HEK293T (cell line): ENCODE measurements at regions not wholly inside any gene's neighbourhood (a gene's known extent, or its start where the extent isn't known, plus 50 kb on each side); places are given as distances from the start of the nearest gene placed in this dataset.
"Not testable (repeated sequence)": the region's sequence is repeated elsewhere in the genome, so short reads cannot be mapped to it uniquely, and the experiment has no call there.

Source experiments
- CTCF ChIA-PET: fragments of 350-600 bp; formaldehyde crosslinking; extraction: SDS; loops from one replicate; lab custom pipeline; 2021; ENCODE audit warnings: antibody characterized with exemption, inconsistent platforms; lab: Yijun Ruan, JAX
- POLR2A ChIA-PET: fragments of 350-600 bp; formaldehyde crosslinking; extraction: SDS; loops from one replicate; lab custom pipeline; 2020; ENCODE audit warnings: antibody characterized with exemption, inconsistent platforms; lab: Yijun Ruan, JAX
- DNase-seq: peaks from one replicate; pipeline ENCODE4 v3.0.0; 2012; ENCODE audit warnings: mixed read lengths; ENCODE audit errors: extremely low spot score
- ARNT ChIP-seq: fragments of 450-650 bp; IDR thresholded peaks from 2 replicates; pipeline ENCODE4 v1.6.1; 2017; ENCODE audit warnings: mild to moderate bottlenecking
- BHLHE40 ChIP-seq: fragments of 450-650 bp; IDR thresholded peaks from 2 replicates; pipeline ENCODE4 v1.6.1; 2016; ENCODE audit warnings: mild to moderate bottlenecking, moderate library complexity, borderline replicate concordance
- CTBP1 ChIP-seq: fragments of 450-650 bp; IDR thresholded peaks from 2 replicates; pipeline ENCODE4 v1.6.1; 2016; ENCODE audit warnings: borderline replicate concordance
- ELF4 ChIP-seq: fragments of 450-650 bp; IDR thresholded peaks from 2 replicates; pipeline ENCODE4 v1.6.1; 2017; ENCODE audit warnings: antibody characterized with exemption
- FOXA1 ChIP-seq: fragments of 450-650 bp; IDR thresholded peaks from 2 replicates; pipeline ENCODE4 v1.6.1; 2016; ENCODE audit warnings: mild to moderate bottlenecking
- FOXK2 ChIP-seq: fragments of 450-650 bp; IDR thresholded peaks from 2 replicates; pipeline ENCODE4 v1.6.1; 2016; ENCODE audit warnings: mild to moderate bottlenecking
- FOXM1 ChIP-seq: fragments of 450-650 bp; IDR thresholded peaks from 2 replicates; pipeline ENCODE4 v1.6.1; 2017; ENCODE audit warnings: mild to moderate bottlenecking, borderline replicate concordance
- HDGF ChIP-seq: fragments of 450-650 bp; IDR thresholded peaks from 2 replicates; pipeline ENCODE4 v1.6.1; 2017; ENCODE audit warnings: antibody characterized with exemption, borderline replicate concordance
- L3MBTL2 ChIP-seq: fragments of 450-650 bp; conservative IDR thresholded peaks from 2 replicates; pipeline ENCODE4 v1.6.1; 2016; ENCODE audit warnings: mild to moderate bottlenecking
- LEF1 ChIP-seq: fragments of 450-650 bp; IDR thresholded peaks from 2 replicates; pipeline ENCODE4 v1.6.1; 2017; ENCODE audit warnings: mild to moderate bottlenecking, borderline replicate concordance
- NFRKB ChIP-seq: fragments of 450-650 bp; IDR thresholded peaks from 2 replicates; pipeline ENCODE4 v1.6.1; 2016; ENCODE audit warnings: mild to moderate bottlenecking, moderate library complexity
- PKNOX1 ChIP-seq: fragments of 450-650 bp; IDR thresholded peaks from 2 replicates; pipeline ENCODE4 v1.6.1; 2016
- SP1 ChIP-seq: fragments of 450-650 bp; IDR thresholded peaks from 2 replicates; pipeline ENCODE4 v1.6.1; 2017
- SUZ12 ChIP-seq: fragments of 450-650 bp; IDR thresholded peaks from 2 replicates; pipeline ENCODE4 v1.6.1; 2016; ENCODE audit warnings: mild to moderate bottlenecking
- TARDBP ChIP-seq: fragments of 450-650 bp; IDR thresholded peaks from 2 replicates; pipeline ENCODE4 v1.6.1; 2016
- ZNF384 ChIP-seq: fragments of 450-650 bp; IDR thresholded peaks from 2 replicates; pipeline ENCODE4 v1.6.1; 2016

- ChIA-PET POLR2A (no interaction called here), CTCF (interaction anchor here (0.6 to 0.8 kb wide), 2 partner anchors 46 to 76 kb away, joined by 3 read pairs; no protein-coding TSS in a partner anchor)
- TF ChIP-seq TARDBP (no peak), SP1 (no peak), ARNT (no peak), LEF1 (no peak), FOXA1 (no peak), SUZ12 (no peak), ELF4 (no peak), NFRKB (no peak), FOXK2 (no peak), FOXM1 (no peak), HDGF (no peak), BHLHE40 (no peak), L3MBTL2 (no peak), ZNF384 (no peak), PKNOX1 (no peak), CTBP1 (no peak)
- peak; percentile 31 for DNase-seq
Measured at GRCh38 chr6:11947063-11947462, 65.0 kb upstream of the HIVEP1 start.

DNA sequence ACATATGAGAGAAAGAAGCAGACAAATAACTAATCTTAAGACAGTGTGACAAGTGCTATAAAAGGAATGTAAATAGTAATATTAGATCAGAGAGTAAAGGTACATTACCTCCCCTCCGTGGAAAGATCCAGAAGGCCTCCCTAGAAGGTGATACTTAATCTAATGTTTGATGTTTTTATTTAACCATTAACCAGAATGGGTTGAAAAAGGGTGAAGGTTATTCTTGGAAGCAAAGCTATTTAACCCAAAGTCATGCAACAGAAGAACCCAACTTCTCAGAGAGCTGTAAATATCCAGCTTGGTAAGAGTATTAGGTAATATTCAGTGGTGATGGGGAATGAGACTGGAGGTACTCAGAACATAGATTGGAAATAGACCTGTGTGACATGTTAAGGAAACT, 68.0 kb upstream of the HIVEP1 start:
- DNase-seq = no peak
- TF ChIP-seq PKNOX1 (no peak), TARDBP (no peak), NFRKB (no peak), ELF4 (no peak), SUZ12 (no peak), FOXK2 (no peak), L3MBTL2 (no peak), HDGF (no peak), LEF1 (no peak), ZNF384 (no peak), BHLHE40 (no peak), ARNT (no peak)
- ChIA-PET POLR2A (no interaction called here), CTCF (interaction anchor here (0.6 kb wide), 1 partner anchor 236 kb away, joined by 3 read pairs; no protein-coding TSS in a partner anchor)

DNA sequence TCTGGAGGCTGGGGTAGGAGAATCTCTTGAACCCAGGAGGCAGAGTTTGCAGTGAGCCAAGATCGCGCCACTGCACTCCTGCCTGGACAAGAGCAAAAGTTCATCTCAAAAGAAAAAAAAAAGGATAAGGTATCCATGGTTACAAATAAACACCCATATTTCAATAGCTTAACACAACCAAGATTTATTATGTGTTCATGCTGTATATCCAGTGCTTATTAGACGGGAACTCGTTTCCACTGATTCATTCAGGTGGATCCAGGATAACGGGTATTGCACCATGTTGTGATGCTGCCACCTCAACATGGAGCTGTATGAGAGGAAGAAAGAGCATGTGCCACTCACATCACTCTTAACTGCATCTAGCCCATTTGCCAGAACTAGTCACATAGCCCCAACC, 69.1 kb upstream of the HIVEP1 start:
- TF ChIP-seq ZNF384 (no peak), PKNOX1 (no peak), SP1 (no peak), ARNT (no peak), FOXA1 (no peak), HDGF (no peak), BHLHE40 (no peak), ELF4 (no peak), FOXM1 (no peak), L3MBTL2 (no peak), LEF1 (no peak), NFRKB (no peak)
- no peak for DNase-seq
- ChIA-PET CTCF (no interaction called here), POLR2A (no interaction called here)

GRCh38 chr6:11942185-11942864, 69.8 kb upstream of the HIVEP1 start:
- POLR2A ChIA-PET = no interaction called here
- TF ChIP-seq BHLHE40 = no peak
- TF ChIP-seq NFRKB = no peak
- no peak for TF ChIP-seq ZNF384
- no peak for TF ChIP-seq ELF4
- no peak for TF ChIP-seq L3MBTL2
- no peak for TF ChIP-seq PKNOX1
- TF ChIP-seq FOXK2 = no peak
- no peak for TF ChIP-seq LEF1
- TF ChIP-seq SUZ12 = no peak
- TF ChIP-seq HDGF = no peak
- no peak for TF ChIP-seq ARNT
- DNase-seq = no peak
- CTCF ChIA-PET = no interaction called here

DNA sequence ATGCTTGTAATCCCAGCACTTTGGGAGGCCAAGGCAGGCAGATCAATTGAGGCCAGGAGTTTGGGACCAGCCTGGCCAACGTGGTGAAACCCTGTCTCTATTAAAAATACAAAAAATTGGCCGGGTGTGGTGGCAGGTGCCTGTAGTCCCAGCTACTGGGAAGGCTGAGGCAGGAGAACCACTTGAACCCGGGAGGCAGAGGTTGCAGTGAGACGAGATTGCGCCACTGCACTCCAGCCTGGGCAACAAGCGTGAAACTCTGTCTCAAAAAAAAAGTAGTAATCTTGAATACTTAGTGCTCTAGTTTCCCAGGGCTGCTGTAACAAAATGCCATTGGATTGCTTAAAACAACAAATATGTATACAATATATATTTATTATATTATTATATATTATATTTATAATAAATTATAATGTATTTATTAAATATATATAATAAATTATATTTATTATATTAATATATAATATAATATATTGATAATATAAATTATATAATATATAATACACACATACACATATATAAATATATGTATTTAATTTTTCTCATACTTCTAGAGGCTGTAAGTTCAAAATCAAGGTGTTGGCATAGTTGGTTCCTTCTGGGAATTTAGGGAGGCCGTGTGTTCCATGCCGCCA, 71.5 kb upstream of the HIVEP1 start:
- DNase-seq, CTCF ChIA-PET, POLR2A ChIA-PET: not testable (repeated sequence)
